Liver (tissue), 3 donors: ENCODE measurements at regions not wholly inside any gene's neighbourhood (a gene's known extent, or its start where the extent isn't known, plus 50 kb on each side); places are given as distances from the start of the nearest gene placed in this dataset.

Experiments used
- ATF3 ChIP-seq: IDR thresholded peaks from 2 replicates; pipeline ENCODE4 v1.6.1; 2016; ENCODE audit warnings: antibody characterized with exemption
- CTCF ChIP-seq: fragments of 150-350 bp; IDR thresholded peaks from 2 replicates; pipeline ENCODE4 v1.5.1; 2017; ENCODE audit warnings: improper control_type of control experiment, low read depth, low read length; ENCODE audit not compliant: missing input control
- FOXA1 ChIP-seq: IDR thresholded peaks from 2 replicates; pipeline ENCODE4 v1.6.1; 2016; ENCODE audit warnings: antibody characterized with exemption
- HNF4A ChIP-seq, 2 donors: conservative IDR thresholded peaks; 2 replicates each; pipeline ENCODE4 v1.6.1; 2016; ENCODE audit warnings: antibody characterized with exemption in 2 of 2, mild to moderate bottlenecking in 2 of 2
- HNF4G ChIP-seq: IDR thresholded peaks from 2 replicates; pipeline ENCODE4 v1.6.1; 2016; ENCODE audit warnings: antibody characterized with exemption
- JUND ChIP-seq, 2 donors: IDR thresholded peaks; 2 replicates each; pipeline ENCODE4 v1.6.1; 2016; ENCODE audit warnings: antibody characterized with exemption in 2 of 2
- MAX ChIP-seq: IDR thresholded peaks from 2 replicates; pipeline ENCODE4 v1.6.1; 2016; ENCODE audit warnings: antibody characterized with exemption
- RAD21 ChIP-seq, 2 donors: IDR thresholded peaks; 2 replicates each; pipeline ENCODE4 v1.6.1; 2016; ENCODE audit warnings: antibody characterized with exemption in 2 of 2, mild to moderate bottlenecking in 2 of 2
- REST ChIP-seq: IDR thresholded peaks from 2 replicates; pipeline ENCODE4 v1.6.1; 2016; ENCODE audit warnings: antibody characterized with exemption, mild to moderate bottlenecking
- SP1 ChIP-seq: IDR thresholded peaks from 2 replicates; pipeline ENCODE4 v1.6.1; 2018; ENCODE audit warnings: antibody characterized with exemption, mild to moderate bottlenecking
- TAF1 ChIP-seq: conservative IDR thresholded peaks from 2 replicates; pipeline ENCODE4 v1.6.1; 2016; ENCODE audit warnings: antibody characterized with exemption, mild to moderate bottlenecking
- YY1 ChIP-seq: IDR thresholded peaks from 2 replicates; pipeline ENCODE4 v1.6.1; 2016; ENCODE audit warnings: antibody characterized with exemption, mild to moderate bottlenecking
- ZBTB33 ChIP-seq: IDR thresholded peaks from 2 replicates; pipeline ENCODE4 v1.6.1; 2016; ENCODE audit warnings: antibody characterized with exemption
- donor health status: healthy.
- donor health status: healthy.

GRCh38 chr7:26087321-26088091 is 64.5 kb upstream of the NFE2L3 start:
- TF ChIP-seq RAD21 (IDR thresholded peaks at IDR 0.05) (no peak), SP1 (no peak), MAX (no peak), CTCF (no peak), ZBTB33 (no peak), TAF1 (no peak), FOXA1 (no peak), JUND (IDR thresholded peaks at IDR 0.05) (no peak), YY1 (no peak), REST (no peak), HNF4G (no peak), ATF3 (no peak), HNF4A (conservative IDR thresholded peaks at IDR 0.05) (no peak)
